OCI-LY1 (cell line): ENCODE measurements at regions not wholly inside any gene's neighbourhood (a gene's known extent, or its start where the extent isn't known, plus 50 kb on each side); places are given as distances from the start of the nearest gene placed in this dataset.

Experiments
- H2AFZ ChIP-seq: fragments of 200-600 bp; sonication (generic), shearing (Covaris generic); 2 replicates; pipeline ENCODE4 v1.6.0; 2014; ENCODE audit warnings: antibody characterized with exemption, mild to moderate bottlenecking, low read length
- H3F3A ChIP-seq: fragments of 200-600 bp; sonication (generic), shearing (Covaris generic); 2 replicates; pipeline ENCODE4 v1.6.0; 2014; ENCODE audit warnings: mild to moderate bottlenecking, antibody characterized with exemption, low read length, moderate library complexity; ENCODE audit not compliant: insufficient read depth
- H3K27ac ChIP-seq: fragments of 200-600 bp; sonication (generic); 2 replicates; pipeline ENCODE4 v1.5.1; 2014; ENCODE audit warnings: low read length, mixed run types, mild to moderate bottlenecking, low read depth; ENCODE audit not compliant: poor library complexity, severe bottlenecking
- H3K27me3 ChIP-seq: fragments of 200-600 bp; sonication (generic); 2 replicates; pipeline ENCODE4 v1.6.0; 2014; ENCODE audit warnings: antibody characterized with exemption, mild to moderate bottlenecking, low read length, moderate library complexity; ENCODE audit not compliant: insufficient read depth
- H3K36me3 ChIP-seq: fragments of 200-600 bp; sonication (generic); 2 replicates; pipeline ENCODE4 v1.6.1; 2014; ENCODE audit warnings: mild to moderate bottlenecking, antibody characterized with exemption, low read length, moderate library complexity, mixed read lengths; ENCODE audit not compliant: insufficient read depth
- H3K4me1 ChIP-seq: fragments of 200-600 bp; sonication (generic); 2 replicates; pipeline ENCODE4 v1.5.1; 2014; ENCODE audit warnings: mild to moderate bottlenecking, low read length, moderate library complexity; ENCODE audit not compliant: insufficient read depth, severe bottlenecking
- H3K4me2 ChIP-seq: fragments of 200-600 bp; sonication (generic), shearing (Covaris generic); 2 replicates; pipeline ENCODE4 v1.6.1; 2014; ENCODE audit warnings: low read length
- H3K4me3 ChIP-seq: fragments of 200-600 bp; sonication (generic); 2 replicates; pipeline ENCODE4 v1.5.1; 2014; ENCODE audit warnings: low read length, low read depth, mild to moderate bottlenecking, mixed read lengths; ENCODE audit not compliant: poor library complexity, severe bottlenecking
- H3K79me2 ChIP-seq: fragments of 200-600 bp; shearing (Covaris generic); 2 replicates; pipeline ENCODE4 v1.6.1; 2016; ENCODE audit warnings: mixed run types, low read length, mixed read lengths; ENCODE audit not compliant: insufficient read depth
- H3K9ac ChIP-seq: fragments of 200-600 bp; sonication (generic), shearing (Covaris generic); 2 replicates; pipeline ENCODE4 v1.6.1; 2014; ENCODE audit warnings: mild to moderate bottlenecking, low read length, mixed read lengths
- H3K9me2 ChIP-seq: fragments of 200-600 bp; sonication (generic), shearing (Covaris generic); 2 replicates; pipeline ENCODE4 v1.6.1; 2014; ENCODE audit warnings: low read depth, mild to moderate bottlenecking, low read length, mixed read lengths
- H3K9me3 ChIP-seq: fragments of 200-600 bp; shearing (Covaris generic); 2 replicates; pipeline ENCODE4 v1.6.1; 2014; ENCODE audit warnings: low read length, mixed read lengths
- H4K20me1 ChIP-seq: fragments of 200-600 bp; sonication (generic), shearing (Covaris generic); 2 replicates; pipeline ENCODE4 v1.6.0; 2016; ENCODE audit warnings: mild to moderate bottlenecking, low read length; ENCODE audit not compliant: insufficient read depth
- CTCF ChIP-seq: fragments of 200-600 bp; sonication (generic), shearing (Covaris generic); IDR thresholded peaks from 2 replicates; pipeline ENCODE4 v1.5.1; 2017; ENCODE audit warnings: mild to moderate bottlenecking, antibody characterized with exemption, low read length, moderate library complexity, mixed read lengths
- EZH2 ChIP-seq: fragments of 200-600 bp; sonication (generic), shearing (Covaris generic); IDR thresholded peaks from 2 replicates; pipeline ENCODE4 v1.8.0; 2017; ENCODE audit warnings: borderline replicate concordance, mixed run types, mild to moderate bottlenecking, antibody characterized with exemption, low read length, moderate library complexity, mixed read lengths

GRCh38 chr3:34886443-34886842 is 752.9 kb upstream of the ARPP21 start:
- H3K4me1 ChIP-seq: peaks cover 24% of the 10 kb centered on the region
- H4K20me1 ChIP-seq: no peaks in the 10 kb centered on the region
- H3K9ac ChIP-seq: no peak overlapping the region
- H3K4me3 ChIP-seq: no peak overlapping the region
- no peaks in the 10 kb centered on the region for H3K27me3 ChIP-seq
- no peak overlapping the region for H3K27ac ChIP-seq
- H3K9me2 ChIP-seq: no peaks in the 10 kb centered on the region
- no peak for TF ChIP-seq CTCF
- TF ChIP-seq EZH2: no peak
- H3F3A ChIP-seq: no peaks in the 10 kb centered on the region
- no peaks in the 10 kb centered on the region for H3K36me3 ChIP-seq
- no peak overlapping the region for H3K4me2 ChIP-seq
- no peaks in the 10 kb centered on the region for H3K79me2 ChIP-seq
- H3K9me3 ChIP-seq: 0 out of 2 replicates have a peak, but pooled peaks cover 5% of the 10 kb centered on the region
- no peak overlapping the region for H2AFZ ChIP-seq

- Histone ChIP-seq H3K9me3 (0 out of 2 replicates have a peak, but pooled peaks cover 5% of the 10 kb centered on the region), H2AFZ (no peak overlapping the region), H3K36me3 (no peaks in the 10 kb centered on the region), H4K20me1 (no peaks in the 10 kb centered on the region), H3F3A (no peaks in the 10 kb centered on the region), H3K79me2 (no peaks in the 10 kb centered on the region), H3K9ac (no peak overlapping the region), H3K4me1 (peaks cover 13% of the 10 kb centered on the region), H3K4me3 (no peak overlapping the region), H3K9me2 (no peaks in the 10 kb centered on the region), H3K27me3 (no peaks in the 10 kb centered on the region), H3K27ac (no peak overlapping the region), H3K4me2 (no peak overlapping the region)
- TF ChIP-seq EZH2 (no peak), CTCF (no peak)
Observed at GRCh38 chr3:34889641-34890040, 749.7 kb upstream of the ARPP21 start.

- no peak overlapping the region for H3K9ac ChIP-seq
- no peaks in the 10 kb centered on the region for H3K36me3 ChIP-seq
- no peaks in the 10 kb centered on the region for H4K20me1 ChIP-seq
- no peaks in the 10 kb centered on the region for H3F3A ChIP-seq
- no peak overlapping the region for H3K4me2 ChIP-seq
- no peak overlapping the region for H3K27ac ChIP-seq
- H2AFZ ChIP-seq: no peak overlapping the region
- no peaks in the 10 kb centered on the region for H3K9me2 ChIP-seq
- H3K27me3 ChIP-seq: no peaks in the 10 kb centered on the region
- no peak for TF ChIP-seq CTCF
- TF ChIP-seq EZH2: no peak
- H3K4me3 ChIP-seq: no peak overlapping the region
- H3K9me3 ChIP-seq: 0 out of 2 replicates have a peak, but pooled peaks cover 5% of the 10 kb centered on the region
- H3K4me1 ChIP-seq: peaks cover 6% of the 10 kb centered on the region
- no peaks in the 10 kb centered on the region for H3K79me2 ChIP-seq
Observed at GRCh38 chr3:34890247-34890646, 749.1 kb upstream of the ARPP21 start.
